GM18508 (cell line): ENCODE measurements at regions not wholly inside any gene's neighbourhood (a gene's known extent, or its start where the extent isn't known, plus 50 kb on each side); places are given as distances from the start of the nearest gene placed in this dataset.
A peak's percentile ranks its signal among the peaks of the same experiment; 100 is the strongest.
"Not testable (repeated sequence)": the region's sequence is repeated elsewhere in the genome, so short reads cannot be mapped to it uniquely, and the experiment has no call there.

Experiments used
- ATAC-seq: cut with Tn5 transposase; IDR thresholded peaks from one replicate; pipeline ENCODE4 v1.9.1; 2021; ENCODE audit warnings: moderate number of reproducible peaks; ENCODE audit not compliant: insufficient read depth, unreplicated experiment

DNA sequence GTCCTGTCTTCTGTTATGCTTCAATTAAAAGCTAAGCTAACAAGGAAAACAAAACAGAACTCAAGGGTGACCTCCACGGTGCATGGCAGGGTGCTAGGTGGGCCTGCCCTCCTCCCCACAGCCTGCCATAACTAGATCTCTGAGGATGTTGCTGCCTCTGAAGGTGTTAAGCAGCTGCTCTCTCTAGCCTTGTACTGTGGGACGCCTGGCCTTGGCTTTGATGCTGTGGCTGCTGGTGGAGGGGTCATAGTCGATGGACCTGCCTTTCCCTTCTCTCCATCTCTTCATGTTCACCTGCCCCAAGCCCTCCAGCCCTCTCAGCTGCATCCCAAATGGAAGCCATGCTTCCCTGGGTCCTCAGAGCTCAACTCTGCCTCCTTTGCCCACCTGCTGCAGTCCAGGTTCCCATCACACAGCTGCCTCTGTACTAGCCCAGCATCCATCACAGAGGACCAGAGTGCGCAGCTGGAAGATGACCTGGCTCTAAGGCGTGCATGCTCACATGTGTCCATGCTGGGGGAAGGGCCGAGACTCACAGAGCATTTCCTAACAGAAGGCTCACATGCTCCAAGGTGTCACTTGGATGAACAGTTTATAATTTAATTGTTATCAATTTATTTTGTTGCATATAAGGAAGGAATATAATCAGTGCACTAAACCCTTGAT lies 180.3 kb upstream of the E2F8 start:
- no peak for ATAC-seq

DNA sequence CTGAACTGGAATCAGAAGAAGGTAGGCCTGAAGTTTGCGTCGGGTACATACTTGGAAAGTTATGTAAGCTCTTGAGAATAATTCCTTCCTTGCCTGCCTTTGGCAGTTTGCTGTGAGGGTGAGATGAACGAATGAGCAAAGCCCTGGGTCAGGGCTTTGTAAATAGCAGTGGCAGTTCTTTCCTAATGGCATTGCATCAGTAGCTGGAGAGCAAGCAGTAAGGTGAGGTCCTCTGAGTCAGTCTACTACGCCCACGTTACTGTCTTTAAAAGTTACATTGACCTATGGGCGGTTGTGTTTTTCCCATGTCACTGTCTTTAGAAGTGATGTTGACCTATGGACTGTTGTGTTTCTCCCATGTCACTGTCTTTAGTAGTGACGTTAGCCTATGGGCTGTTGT lies 179.1 kb upstream of the E2F8 start:
- ATAC-seq = no peak

DNA sequence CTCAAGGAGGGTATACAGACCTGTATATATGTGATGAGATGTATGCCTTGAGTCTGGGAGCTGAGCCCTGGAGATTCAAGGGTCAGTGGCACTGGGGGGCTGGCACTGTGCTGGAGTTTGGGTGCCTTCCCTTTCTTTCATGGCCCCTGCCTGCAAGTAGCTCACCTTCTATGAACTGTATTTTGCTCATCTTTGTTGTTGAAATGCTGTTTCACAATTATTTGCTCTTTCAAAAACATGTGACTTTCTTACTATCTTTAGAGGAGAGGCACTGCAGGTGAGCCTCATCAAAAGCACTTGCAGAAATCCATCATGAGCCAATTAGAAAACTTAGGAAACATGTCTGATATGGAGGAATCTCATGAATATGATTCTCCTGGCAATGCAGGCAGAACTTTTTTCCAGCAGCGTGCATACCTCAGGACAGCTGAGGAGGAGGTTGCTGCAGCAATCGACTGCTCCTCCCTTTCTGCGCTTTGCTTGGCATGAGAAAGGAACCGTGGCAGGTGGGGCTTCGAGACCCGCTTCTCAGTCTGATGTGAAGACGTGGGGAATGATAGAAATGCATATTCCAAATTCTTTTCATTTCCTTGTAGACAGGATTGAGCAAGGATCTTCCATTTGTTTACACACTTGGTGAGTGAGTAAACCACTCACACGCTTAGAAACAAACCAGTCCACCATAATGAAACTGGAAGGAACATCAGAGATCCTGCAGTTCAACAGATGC lies 178.4 kb upstream of the E2F8 start:
- no peak for ATAC-seq

DNA sequence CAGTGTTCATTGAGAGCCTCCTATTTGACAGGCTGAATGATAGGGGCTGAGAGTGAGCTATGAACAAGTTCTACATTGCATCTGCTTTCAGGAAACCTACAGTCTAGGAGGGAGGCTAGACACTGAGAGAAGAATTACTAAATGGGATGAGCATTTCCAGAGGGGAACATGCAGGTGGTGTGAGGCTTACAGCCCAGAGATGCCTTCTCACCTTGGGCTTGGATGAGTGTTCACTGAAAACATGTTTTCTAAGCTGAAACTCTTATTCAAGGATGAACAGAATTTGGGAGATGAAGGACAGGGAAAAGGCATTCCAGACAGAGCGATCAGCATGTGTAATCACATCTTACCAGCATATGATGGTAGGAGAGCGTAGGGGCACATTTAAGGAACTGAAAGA lies 177.5 kb upstream of the E2F8 start:
- no peak for ATAC-seq

DNA sequence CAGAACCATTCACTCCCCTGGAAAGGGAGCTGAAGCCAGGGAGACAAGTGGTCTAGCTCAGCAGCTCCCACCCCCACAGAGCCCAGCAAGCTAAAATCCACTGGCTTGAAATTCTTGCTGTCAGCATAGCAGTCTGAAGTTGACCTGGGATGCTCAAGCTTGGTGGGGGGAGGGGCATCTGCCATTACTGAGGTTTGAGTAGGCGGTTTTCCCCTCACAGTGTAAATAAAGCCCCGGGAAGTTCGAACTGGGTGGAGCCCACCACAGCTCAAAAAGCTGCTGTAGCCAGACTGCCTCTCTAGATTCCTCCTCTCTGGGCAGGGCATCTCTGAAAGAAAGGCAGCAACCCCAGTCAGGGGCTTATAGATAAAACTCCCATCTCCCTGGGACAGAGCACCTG lies 171.3 kb upstream of the E2F8 start:
- ATAC-seq = not testable (repeated sequence)

DNA sequence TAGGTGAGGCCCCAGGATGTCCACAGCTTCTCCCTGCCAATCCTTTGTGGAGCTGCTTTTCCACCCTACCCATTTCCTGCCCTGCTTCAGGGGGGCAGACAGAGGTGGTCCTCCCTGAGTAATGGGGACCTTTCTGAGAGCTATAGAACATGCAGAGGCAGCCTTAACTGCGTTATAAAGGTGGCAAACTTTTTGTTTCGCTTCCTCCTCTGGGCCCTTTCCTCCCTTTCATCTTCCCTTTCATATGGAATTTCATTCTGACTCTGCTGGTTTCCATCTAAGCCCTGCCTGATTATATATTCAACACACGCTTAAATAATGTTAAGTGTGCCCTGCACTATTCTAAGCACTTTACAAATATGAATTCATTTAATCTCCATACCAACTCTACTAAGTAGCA lies 169.3 kb upstream of the E2F8 start:
- ATAC-seq = no peak

DNA sequence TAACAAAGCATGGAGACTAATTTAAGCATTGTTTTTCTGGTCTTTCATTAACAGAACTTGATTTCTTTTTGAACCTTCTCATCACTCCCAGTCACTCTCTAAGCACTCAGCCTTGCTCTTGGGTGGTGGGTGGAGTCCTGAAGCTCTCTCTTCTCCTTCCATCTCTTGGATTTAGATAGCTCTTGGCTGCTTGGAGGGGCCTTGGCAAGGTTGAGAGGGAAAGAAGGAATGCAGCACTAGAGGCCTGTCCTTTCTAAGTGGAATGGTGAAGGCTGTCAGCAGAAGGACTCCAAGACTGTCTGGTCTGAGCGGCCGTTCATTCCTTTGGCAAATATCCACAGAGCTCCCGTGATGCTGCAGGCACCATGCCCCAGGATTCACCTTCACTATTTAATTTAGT lies 168.6 kb upstream of the E2F8 start:
- no peak for ATAC-seq

DNA sequence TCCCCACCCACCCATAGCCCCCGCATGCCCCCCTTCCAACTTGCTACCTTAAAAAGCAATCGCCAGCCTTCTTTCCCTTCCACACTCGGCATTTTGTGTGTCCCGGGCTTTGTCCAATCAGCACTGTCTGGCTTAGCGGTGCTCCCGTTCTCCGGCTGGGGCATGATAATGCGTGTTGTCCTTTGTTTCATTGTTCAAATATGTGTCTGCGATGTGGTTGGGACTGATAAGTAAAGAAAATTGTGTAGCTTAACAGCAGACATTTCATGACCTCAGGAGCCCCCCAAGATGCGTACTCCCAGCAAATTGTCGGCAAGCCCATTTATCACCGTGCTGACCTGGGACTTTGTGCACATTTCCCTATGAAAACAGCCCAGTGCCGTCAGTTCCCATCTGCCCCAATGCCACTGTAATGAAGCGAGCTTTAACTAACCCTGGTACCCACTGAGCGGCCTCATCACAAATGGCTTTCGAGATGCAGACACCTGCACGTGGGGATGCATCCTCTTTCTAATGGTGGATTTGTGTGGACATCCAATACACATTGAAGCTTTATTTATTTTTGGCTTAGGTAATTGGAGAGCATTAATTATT lies 167.0 kb upstream of the E2F8 start:
- no peak for ATAC-seq

GRCh38 chr11:19405966-19406365 lies 165.2 kb upstream of the E2F8 start:
- no peak for ATAC-seq

- no peak for ATAC-seq
Measured at GRCh38 chr11:19404787-19405186, 164.0 kb upstream of the E2F8 start.

DNA sequence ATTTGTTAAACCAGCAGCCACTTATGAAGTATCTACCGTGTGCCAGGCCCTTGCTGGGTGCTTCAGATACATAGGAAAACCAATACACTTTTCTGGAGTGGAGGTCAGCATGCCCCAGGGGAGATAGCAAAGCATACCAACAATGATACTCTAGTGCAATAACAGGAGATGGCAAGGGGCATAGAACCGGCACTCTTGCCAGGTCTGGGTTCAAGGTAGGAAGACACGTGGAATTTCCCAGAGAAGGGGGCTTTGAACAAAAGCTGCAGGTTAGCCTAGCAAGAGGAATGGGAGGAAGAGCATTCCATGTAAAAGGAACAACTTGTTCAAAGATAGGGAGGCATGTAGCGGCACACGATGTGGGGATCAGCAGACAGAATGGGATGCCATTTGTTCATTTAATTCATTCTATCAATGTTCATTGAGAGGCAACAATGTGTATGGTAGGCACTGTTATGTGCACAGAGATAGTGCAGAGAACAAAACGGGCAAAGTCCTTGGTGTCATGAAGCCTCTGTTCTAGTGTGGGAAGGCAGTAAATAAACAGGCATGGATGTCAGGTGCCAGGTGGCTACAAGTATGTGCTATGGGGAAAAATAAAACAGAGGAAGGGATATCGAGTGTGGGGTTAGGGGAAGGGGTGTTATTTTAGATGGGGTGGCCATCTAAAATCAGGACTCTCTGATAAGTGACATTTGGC lies 162.6 kb upstream of the E2F8 start:
- no peak for ATAC-seq

DNA sequence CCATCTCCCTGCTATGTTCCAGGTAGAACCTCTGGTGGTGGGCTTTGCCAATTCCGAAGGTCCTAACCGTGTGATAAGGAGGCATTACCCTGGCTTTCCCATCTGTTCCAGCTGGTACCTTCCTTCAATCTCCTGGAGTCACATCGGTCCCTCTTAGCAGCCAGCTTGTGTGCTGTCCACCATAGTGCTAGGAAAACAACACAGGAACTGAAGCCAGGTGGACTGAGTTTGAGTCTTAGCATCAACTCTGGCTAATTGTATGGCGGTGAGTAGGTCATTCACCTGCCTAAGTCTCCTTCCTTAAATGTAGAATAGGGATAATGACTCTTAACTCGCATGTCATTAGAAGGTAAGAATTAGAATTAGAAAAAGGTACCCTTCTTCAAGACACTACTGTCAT lies 159.6 kb upstream of the E2F8 start:
- ATAC-seq = no peak

- no peak for ATAC-seq
Measured at GRCh38 chr11:19398772-19399527, 158.2 kb upstream of the E2F8 start.

- no peak for ATAC-seq
Measured at GRCh38 chr11:19398273-19398672, 157.5 kb upstream of the E2F8 start.

DNA sequence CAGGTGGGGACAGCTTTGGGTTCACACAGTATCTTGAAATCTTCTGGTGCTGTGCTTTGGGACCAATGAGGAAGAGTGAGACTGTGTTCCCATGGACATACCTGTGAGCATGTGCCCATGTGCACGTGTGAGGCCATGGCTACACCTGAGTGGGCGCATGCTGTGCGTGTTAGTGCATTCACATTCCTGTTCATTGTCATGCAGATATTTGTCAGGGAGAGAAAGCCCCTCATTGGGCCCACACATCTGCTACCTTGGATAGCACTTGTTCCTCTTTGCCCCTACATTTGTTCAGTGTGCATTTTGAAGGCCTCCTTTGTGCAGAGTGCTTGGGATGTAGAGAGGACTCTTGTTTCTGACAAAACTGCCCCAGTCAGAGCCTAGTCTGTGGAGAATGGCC lies 154.3 kb upstream of the E2F8 start:
- no peak for ATAC-seq

DNA sequence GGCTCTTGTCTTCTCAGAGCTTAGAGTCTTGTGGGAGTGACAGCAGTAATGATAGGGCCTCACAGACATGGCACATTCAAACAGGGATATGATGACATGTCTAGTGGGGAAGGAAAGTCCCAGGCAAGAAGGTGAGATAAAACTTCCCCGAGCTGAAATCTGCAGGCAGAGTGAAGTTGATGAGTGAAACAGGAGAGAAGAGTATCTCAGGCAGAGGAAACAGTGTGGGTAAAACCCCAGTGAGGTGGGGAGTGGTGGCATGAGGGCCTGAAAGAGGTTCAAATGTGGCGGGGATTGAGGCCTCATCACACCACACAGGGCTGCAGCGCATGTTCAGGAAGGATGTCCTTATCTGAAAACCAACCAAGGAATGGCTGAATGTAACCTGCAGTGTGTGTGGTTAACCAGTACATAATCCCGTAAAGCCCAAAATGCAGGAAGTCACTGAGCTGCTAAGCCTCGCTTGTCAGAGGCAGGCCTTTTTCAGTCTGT lies 153.8 kb upstream of the E2F8 start:
- peak; percentile 91 for ATAC-seq

- ATAC-seq = no peak
Measured at GRCh38 chr11:19393941-19394340, 153.2 kb upstream of the E2F8 start.

- no peak for ATAC-seq
Measured at GRCh38 chr11:19392847-19393518, 152.2 kb upstream of the E2F8 start.

GRCh38 chr11:19392321-19392720 lies 151.6 kb upstream of the E2F8 start:
- no peak for ATAC-seq

DNA sequence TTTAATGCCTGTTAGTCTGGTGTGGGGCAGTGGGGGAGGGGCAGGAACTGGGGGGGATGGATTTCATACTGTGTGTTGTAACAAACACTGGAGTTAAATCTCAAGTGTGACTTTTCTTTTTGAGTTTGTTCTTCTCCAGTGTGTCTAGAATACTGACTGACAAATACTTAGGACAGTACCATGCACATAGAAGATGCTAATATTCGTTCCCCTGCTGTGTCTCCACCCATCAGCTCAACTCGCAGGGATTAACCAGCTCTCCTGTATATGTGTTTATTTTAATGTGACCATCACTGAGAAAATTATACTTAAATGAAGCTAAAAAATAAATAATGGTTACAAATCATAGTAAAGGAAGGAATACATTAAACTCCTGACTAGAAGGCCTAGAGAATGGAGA lies 150.9 kb upstream of the E2F8 start:
- ATAC-seq = no peak
